Breast epithelium (tissue), 4 donors: ENCODE measurements at regions not wholly inside any gene's neighbourhood (a gene's known extent, or its start where the extent isn't known, plus 50 kb on each side); places are given as distances from the start of the nearest gene placed in this dataset.
A peak's percentile ranks its signal among the peaks of the same experiment; 100 is the strongest.

Experiments used
- DNase-seq, 2 donors: peaks; one replicate each; pipeline ENCODE4 v3.0.0-alpha.2; 2019; ENCODE audit warnings: low spot score in 2 of 2
- H3K27ac ChIP-seq, 2 donors: fragments of 200-600 bp; sonication (generic) in 1 of 2; one replicate each; pipeline ENCODE4 v1.5.1; 2016 to 2019; ENCODE audit warnings: mild to moderate bottlenecking in 1 of 2
- H3K27me3 ChIP-seq, 2 donors: fragments of 200-600 bp; sonication (generic) in 1 of 2; one replicate each; pipeline versions ENCODE4 v1.5.1 to v1.6.0; 2017 to 2019; ENCODE audit warnings: control low read depth in 1 of 2, mild to moderate bottlenecking in 1 of 2
- H3K36me3 ChIP-seq: fragments of 200-600 bp; one replicate; pipeline ENCODE4 v1.5.1; 2019
- H3K4me1 ChIP-seq, 2 donors: fragments of 200-600 bp; sonication (generic); one replicate each; pipeline ENCODE4 v1.5.1; 2016 to 2019; ENCODE audit warnings: control low read depth in 1 of 2
- H3K4me3 ChIP-seq, 3 donors: fragments of 200-600 bp; sonication (generic); 1 replicate in 2 of 3; 2 replicates in 1 of 3; pipeline ENCODE4 v1.5.1; 2016 to 2019; ENCODE audit warnings: mild to moderate bottlenecking in 3 of 3, moderate library complexity in 2 of 3
- H3K9me3 ChIP-seq, 2 donors: fragments of 200-600 bp; sonication (generic) in 1 of 2; one replicate each; pipeline ENCODE4 v1.5.1; 2016 to 2019; ENCODE audit warnings: control low read depth in 1 of 2
- POLR2A ChIP-seq: fragments of 450-650 bp; IDR thresholded peaks from one replicate; pipeline ENCODE4 v1.6.1; 2016; ENCODE audit warnings: antibody characterized with exemption, mild to moderate bottlenecking, moderate library complexity
- POLR2AphosphoS5 ChIP-seq, 3 donors: sonication (generic); formaldehyde crosslinking; IDR thresholded peaks; one replicate each; pipeline ENCODE4 v1.6.1; 2017; ENCODE audit warnings: antibody characterized with exemption in 3 of 3
- intact Hi-C: fragments of 100-400 bp; cut with DNase I; formaldehyde crosslinking; loops from one replicate; pipeline ENCODE4 v1.15.1; 2023; ENCODE audit warnings: low total_unique reads
- TF ChIP-seq, protein P1 (sequence below), 3 donors: fragments of 450-650 bp; IDR thresholded peaks; one replicate each; pipeline ENCODE4 v1.5.1; 2016 to 2017; ENCODE audit warnings: antibody characterized with exemption in 3 of 3, mild to moderate bottlenecking in 3 of 3, moderate library complexity in 3 of 3

DNA sequence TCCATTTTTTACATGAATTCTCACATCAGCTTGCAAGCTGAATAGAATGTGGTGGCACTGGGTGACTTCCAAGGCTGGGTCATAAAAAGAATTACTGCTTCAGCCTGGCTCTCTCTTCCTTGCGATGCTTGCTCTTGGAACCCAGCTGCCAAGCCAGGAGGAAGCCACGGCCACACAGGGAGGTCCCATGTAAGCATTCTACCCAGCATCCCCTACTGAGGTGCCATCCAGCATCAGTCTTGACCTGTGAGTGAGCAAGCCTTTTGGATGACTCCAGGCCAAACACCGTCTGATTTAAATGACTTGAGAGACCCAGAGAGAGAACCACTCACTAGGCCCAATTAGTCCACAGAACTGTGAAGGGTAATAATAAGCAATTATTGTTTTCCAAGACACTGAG lies 750.3 kb upstream of the RAB6C start:
- H3K27ac ChIP-seq: no peak overlapping the region

DNA sequence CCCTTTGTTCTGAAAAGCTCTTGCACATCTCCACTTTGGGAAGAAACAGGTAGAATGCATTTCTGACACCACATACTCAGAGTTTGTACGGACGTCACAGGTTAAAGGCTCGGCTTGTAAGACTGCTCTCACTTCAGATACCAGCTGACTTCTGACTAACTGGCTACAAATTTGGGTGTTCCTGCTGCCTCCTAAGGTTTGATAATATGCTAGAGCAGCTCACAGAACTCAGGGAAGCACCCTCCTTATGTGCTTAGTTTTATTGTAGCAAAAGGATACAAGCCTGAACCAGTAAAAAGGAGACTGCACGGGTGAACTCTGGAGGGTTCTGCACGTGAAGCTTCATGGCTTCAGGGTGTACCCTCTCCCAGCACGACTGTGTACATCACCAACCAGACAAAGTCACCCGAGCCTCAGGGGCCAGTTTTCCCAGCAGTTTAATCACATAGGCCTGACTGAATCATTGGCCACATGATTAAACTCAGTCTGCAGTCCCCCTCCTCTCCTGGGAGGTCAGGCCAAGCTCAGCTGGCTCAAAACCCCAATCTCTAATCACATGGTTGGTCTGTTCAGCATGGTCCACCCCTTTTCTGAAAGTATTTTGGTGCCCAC lies 749.5 kb upstream of the RAB6C start:
- intact Hi-C loops: no loop called here
- TF ChIP-seq POLR2AphosphoS5 (IDR thresholded peaks at IDR 0.05) (no peak), POLR2A (no peak)
- TF ChIP-seq, protein P1, sequence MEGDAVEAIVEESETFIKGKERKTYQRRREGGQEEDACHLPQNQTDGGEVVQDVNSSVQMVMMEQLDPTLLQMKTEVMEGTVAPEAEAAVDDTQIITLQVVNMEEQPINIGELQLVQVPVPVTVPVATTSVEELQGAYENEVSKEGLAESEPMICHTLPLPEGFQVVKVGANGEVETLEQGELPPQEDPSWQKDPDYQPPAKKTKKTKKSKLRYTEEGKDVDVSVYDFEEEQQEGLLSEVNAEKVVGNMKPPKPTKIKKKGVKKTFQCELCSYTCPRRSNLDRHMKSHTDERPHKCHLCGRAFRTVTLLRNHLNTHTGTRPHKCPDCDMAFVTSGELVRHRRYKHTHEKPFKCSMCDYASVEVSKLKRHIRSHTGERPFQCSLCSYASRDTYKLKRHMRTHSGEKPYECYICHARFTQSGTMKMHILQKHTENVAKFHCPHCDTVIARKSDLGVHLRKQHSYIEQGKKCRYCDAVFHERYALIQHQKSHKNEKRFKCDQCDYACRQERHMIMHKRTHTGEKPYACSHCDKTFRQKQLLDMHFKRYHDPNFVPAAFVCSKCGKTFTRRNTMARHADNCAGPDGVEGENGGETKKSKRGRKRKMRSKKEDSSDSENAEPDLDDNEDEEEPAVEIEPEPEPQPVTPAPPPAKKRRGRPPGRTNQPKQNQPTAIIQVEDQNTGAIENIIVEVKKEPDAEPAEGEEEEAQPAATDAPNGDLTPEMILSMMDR (IDR thresholded peaks at IDR 0.05): no peak
- Histone ChIP-seq H3K4me3 (no peak overlapping the region), H3K27me3 (no peaks in the 10 kb centered on the region), H3K27ac (no peak overlapping the region), H3K36me3 (no peaks in the 10 kb centered on the region), H3K9me3 (no peaks in the 10 kb centered on the region), H3K4me1 (no peaks in the 10 kb centered on the region)
- no peak for DNase-seq

More for the DNA sequence above, 750.3 kb upstream of the RAB6C start:
- TF ChIP-seq POLR2A: no peak
- no peak for TF ChIP-seq POLR2AphosphoS5 (IDR thresholded peaks at IDR 0.05)
- TF ChIP-seq, protein P1 (IDR thresholded peaks at IDR 0.05): no peak
- H3K36me3 ChIP-seq: no peaks in the 10 kb centered on the region
- H3K4me1 ChIP-seq: no peaks in the 10 kb centered on the region
- intact Hi-C loops: no loop called here
- no peak overlapping the region for H3K4me3 ChIP-seq
- no peak for DNase-seq
- no peaks in the 10 kb centered on the region for H3K27me3 ChIP-seq
- no peaks in the 10 kb centered on the region for H3K9me3 ChIP-seq

DNA sequence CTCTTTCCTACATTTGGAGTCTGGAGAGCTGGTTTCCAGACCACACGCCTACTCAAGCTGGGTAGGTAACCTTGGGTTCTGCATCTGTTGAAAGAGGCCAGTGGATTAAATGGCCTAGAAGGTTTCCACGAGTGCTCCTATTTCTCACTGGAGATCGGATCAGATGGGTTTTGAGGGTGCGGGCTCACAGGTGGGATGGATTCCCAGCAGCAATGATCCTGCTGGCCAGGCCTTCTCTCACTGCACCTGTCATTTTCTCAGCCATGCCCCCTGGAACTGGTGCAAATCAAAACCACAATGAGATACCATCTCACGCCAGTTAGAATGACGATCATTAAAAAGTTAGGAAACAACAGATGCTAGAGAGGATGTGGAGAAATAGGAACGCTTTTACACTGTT lies 747.5 kb upstream of the RAB6C start:
- Histone ChIP-seq H3K4me1 (no peaks in the 10 kb centered on the region), H3K9me3 (no peaks in the 10 kb centered on the region)

DNA sequence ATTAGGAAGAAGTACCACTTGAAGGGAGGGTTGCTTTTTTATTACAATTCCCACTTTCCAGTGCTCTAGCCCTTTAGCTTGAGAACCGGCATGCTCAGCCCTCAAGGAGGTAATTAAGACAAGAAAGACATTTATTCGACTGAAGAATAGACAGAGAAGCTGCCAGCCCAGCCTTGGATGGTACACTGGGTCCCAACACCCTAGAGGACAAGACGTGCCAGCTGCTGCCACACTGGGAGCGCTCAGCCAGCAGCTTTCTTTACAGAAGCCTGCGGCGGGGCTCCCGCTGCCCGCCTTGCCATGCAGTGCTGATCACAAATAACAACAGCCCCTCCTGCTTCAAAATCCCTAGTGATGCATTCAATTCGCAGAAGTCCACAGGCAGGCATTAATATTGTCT lies 746.3 kb upstream of the RAB6C start:
- no peaks in the 10 kb centered on the region for H3K9me3 ChIP-seq
- TF ChIP-seq POLR2A: no peak
- TF ChIP-seq, protein P1 (IDR thresholded peaks at IDR 0.05): no peak
- TF ChIP-seq POLR2AphosphoS5 (IDR thresholded peaks at IDR 0.05): no peak
- no peak for DNase-seq
- no peak overlapping the region for H3K4me3 ChIP-seq
- intact Hi-C loops: no loop called here
- no peaks in the 10 kb centered on the region for H3K4me1 ChIP-seq
- no peaks in the 10 kb centered on the region for H3K36me3 ChIP-seq
- H3K27ac ChIP-seq: no peak overlapping the region
- no peaks in the 10 kb centered on the region for H3K27me3 ChIP-seq

More for the DNA sequence above, 747.5 kb upstream of the RAB6C start:
- DNase-seq: no peak
- Histone ChIP-seq H3K27me3 (no peaks in the 10 kb centered on the region), H3K27ac (no peak overlapping the region), H3K36me3 (no peaks in the 10 kb centered on the region), H3K4me3 (no peak overlapping the region)
- intact Hi-C loops: no loop called here
- TF ChIP-seq POLR2AphosphoS5 (IDR thresholded peaks at IDR 0.05): no peak
- TF ChIP-seq POLR2A: no peak
- TF ChIP-seq, protein P1 (IDR thresholded peaks at IDR 0.05): no peak

DNA sequence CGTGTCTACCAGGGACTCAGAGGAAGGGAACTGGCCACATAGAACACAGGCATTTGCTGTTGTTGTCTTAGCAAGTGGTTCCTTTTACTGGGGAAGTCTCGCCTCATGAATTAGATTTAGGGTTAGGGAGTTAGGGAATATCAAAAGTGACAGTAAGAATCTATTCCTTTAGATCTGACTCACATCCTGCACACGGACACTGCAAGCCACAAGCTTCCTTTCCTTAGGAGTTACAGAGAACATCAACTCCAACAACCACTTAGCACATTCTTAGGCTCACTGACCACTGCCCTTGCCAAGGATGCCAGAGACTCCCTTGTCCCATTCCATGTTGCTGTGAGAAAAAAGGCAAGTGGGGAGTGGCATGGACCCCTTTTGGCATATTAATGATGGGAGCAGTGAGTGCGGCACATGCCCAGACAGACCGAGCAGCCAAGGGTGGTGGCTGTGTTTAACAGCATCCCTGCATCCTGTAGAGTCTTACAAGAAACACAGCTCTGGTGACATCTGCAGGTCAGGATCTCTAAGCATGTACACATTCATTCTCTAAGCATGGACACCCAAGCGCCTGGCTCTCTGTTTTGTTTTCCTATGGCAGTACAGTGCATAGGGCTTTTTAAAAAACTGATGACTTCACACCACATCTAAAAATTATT lies 745.6 kb upstream of the RAB6C start:
- intact Hi-C loops: no loop called here
- Histone ChIP-seq H3K27ac (no peak overlapping the region), H3K9me3 (no peaks in the 10 kb centered on the region), H3K36me3 (no peaks in the 10 kb centered on the region), H3K4me3 (no peak overlapping the region), H3K27me3 (no peaks in the 10 kb centered on the region), H3K4me1 (no peaks in the 10 kb centered on the region)
- DNase-seq: no peak
- TF ChIP-seq, protein P1 (IDR thresholded peaks at IDR 0.05): peak in 1 of 3 donors; percentile 16
- TF ChIP-seq POLR2A: no peak
- TF ChIP-seq POLR2AphosphoS5 (IDR thresholded peaks at IDR 0.05): no peak
